ENCODE measurements at regions not wholly inside any gene's neighbourhood (a gene's known extent, or its start where the extent isn't known, plus 50 kb on each side); places are given as distances from the start of the nearest gene placed in this dataset.

DNA sequence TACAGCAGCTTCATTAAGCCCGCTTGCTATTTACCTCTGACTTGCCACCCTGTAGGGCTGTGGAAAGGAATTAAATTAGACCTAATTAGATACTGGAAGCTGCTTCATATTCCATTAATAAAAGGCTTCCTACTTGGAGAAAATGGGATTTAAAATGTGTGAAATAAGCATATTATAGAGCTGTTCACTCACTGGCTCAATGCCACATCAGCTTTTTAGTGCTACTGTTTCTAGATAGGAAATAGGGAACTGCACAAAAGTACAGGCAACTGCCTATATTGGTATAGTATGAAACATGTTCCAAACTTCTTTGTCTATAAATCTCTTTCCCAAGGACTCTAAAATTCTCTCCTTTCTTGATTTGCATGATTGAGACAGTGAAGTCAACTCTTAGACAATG, 407.9 kb upstream of the AADAT start:
- 71 to 83% (median 78%) methylated on average over 1 of the region's 1 CpG for WGBS, 5 donors
- H3K27ac ChIP-seq = no peak overlapping the region
- H3K36me3 ChIP-seq = no peaks in the 10 kb centered on the region
- H3K27me3 ChIP-seq = no peaks in the 10 kb centered on the region
- DNase-seq = no peak
- no peaks in the 10 kb centered on the region for H3K9me3 ChIP-seq
- no peak for TF ChIP-seq POLR2A (IDR thresholded peaks at IDR 0.05)
- TF ChIP-seq, protein P1, sequence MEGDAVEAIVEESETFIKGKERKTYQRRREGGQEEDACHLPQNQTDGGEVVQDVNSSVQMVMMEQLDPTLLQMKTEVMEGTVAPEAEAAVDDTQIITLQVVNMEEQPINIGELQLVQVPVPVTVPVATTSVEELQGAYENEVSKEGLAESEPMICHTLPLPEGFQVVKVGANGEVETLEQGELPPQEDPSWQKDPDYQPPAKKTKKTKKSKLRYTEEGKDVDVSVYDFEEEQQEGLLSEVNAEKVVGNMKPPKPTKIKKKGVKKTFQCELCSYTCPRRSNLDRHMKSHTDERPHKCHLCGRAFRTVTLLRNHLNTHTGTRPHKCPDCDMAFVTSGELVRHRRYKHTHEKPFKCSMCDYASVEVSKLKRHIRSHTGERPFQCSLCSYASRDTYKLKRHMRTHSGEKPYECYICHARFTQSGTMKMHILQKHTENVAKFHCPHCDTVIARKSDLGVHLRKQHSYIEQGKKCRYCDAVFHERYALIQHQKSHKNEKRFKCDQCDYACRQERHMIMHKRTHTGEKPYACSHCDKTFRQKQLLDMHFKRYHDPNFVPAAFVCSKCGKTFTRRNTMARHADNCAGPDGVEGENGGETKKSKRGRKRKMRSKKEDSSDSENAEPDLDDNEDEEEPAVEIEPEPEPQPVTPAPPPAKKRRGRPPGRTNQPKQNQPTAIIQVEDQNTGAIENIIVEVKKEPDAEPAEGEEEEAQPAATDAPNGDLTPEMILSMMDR (IDR thresholded peaks at IDR 0.05) = no peak
- no peak for TF ChIP-seq EP300 (IDR thresholded peaks at IDR 0.05)
- no peak for TF ChIP-seq POLR2AphosphoS5 (IDR thresholded peaks at IDR 0.05)
- intact Hi-C loops (cut with DNase I; ENCODE audit: low total_unique reads) = no loop called here
- no peak overlapping the region for H3K4me3 ChIP-seq
- H3K4me1 ChIP-seq = no peaks in the 10 kb centered on the region

DNA sequence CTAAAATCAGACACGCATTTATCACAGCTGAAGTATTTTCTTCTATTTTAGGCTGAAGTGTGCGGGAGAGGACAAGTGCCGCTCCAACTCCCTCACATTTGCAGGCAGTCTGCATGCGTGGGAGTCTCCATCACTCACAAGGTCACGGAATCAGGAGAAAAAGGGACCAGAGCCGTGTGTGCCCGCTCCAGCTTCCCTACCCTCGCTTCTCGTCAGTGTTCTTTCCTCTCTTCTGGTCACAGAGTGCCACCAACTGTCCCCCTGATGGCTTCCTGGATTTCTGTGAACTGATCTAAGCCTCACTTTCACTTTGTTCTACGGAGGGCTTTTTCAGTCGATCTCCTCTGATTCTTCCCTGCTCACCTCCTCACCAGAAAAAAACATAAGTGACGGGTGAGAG, 407.4 kb upstream of the AADAT start:
- Histone ChIP-seq H3K4me1 (no peaks in the 10 kb centered on the region), H3K9me3 (no peaks in the 10 kb centered on the region), H3K4me3 (no peak overlapping the region), H3K36me3 (no peaks in the 10 kb centered on the region), H3K27me3 (no peaks in the 10 kb centered on the region), H3K27ac (no peak overlapping the region)
- intact Hi-C loops (cut with DNase I; ENCODE audit: low total_unique reads) = no loop called here
- peak in 1 of 2 donors; percentile 9 for DNase-seq
- 66 to 74% (median 71%) methylated on average over 12 of the region's 12 CpGs for WGBS, 5 donors
- TF ChIP-seq POLR2A (IDR thresholded peaks at IDR 0.05) (no peak), POLR2AphosphoS5 (IDR thresholded peaks at IDR 0.05) (no peak), EP300 (IDR thresholded peaks at IDR 0.05) (no peak)

DNA sequence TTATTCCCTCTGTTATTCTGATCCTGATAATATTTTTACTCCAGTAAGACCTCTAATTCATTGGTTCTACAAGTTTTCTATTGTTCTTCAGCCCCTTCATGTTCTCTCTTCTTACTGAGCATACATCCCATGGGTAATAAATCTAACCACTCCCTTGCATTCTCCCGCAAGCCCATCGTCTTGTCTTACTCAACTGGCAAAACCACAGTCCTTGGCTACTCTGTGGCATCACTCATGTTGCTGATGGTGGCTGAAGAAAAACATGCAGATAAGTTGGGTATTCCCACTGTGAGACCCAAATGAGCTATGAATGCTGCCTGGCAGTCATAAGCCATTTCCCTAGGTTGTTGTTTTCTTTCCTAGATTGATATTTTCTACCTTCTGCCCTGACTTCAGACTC, 402.2 kb upstream of the AADAT start:
- Histone ChIP-seq H3K4me1 (no peaks in the 10 kb centered on the region), H3K27me3 (no peaks in the 10 kb centered on the region), H3K27ac (no peak overlapping the region), H3K4me3 (no peak overlapping the region), H3K9me3 (no peaks in the 10 kb centered on the region), H3K36me3 (no peaks in the 10 kb centered on the region)
- intact Hi-C loops (cut with DNase I; ENCODE audit: low total_unique reads) = no loop called here
- TF ChIP-seq EP300 (IDR thresholded peaks at IDR 0.05) (no peak), POLR2AphosphoS5 (IDR thresholded peaks at IDR 0.05) (no peak), POLR2A (IDR thresholded peaks at IDR 0.05) (no peak)
- TF ChIP-seq, protein P1 (IDR thresholded peaks at IDR 0.05) = no peak
- 40 to 73% (median 67%) methylated on average over 2 of the region's 2 CpGs for WGBS, 5 donors
- DNase-seq = no peak

DNA sequence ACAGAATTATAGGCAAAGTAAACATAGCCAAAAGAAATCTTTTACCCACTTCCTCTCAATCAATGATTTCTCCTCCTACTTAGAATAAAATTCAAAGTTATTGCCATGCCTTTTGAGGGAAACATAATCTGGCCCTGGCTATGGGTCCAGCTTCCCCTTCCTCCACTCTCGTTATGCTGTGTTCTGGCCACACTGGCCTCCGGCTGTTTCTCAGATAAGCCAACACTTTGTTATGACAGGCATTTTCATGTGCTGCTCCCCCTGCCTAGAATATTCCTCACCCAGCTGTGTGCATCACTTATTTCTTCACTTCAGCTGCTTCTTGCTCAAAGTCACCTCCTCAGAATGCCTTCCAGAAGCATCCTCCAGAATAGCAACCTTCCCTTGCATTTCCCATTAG, 386.6 kb upstream of the AADAT start:
- intact Hi-C loops (cut with DNase I; ENCODE audit: low total_unique reads) = no loop called here
- TF ChIP-seq POLR2AphosphoS5 (IDR thresholded peaks at IDR 0.05) = no peak
- TF ChIP-seq EP300 (IDR thresholded peaks at IDR 0.05) = no peak
- TF ChIP-seq, protein P1 (IDR thresholded peaks at IDR 0.05) = no peak
- no peak for TF ChIP-seq POLR2A (IDR thresholded peaks at IDR 0.05)
- H3K4me1 ChIP-seq = no peaks in the 10 kb centered on the region
- H3K36me3 ChIP-seq = no peaks in the 10 kb centered on the region
- DNase-seq = no peak
- no peak overlapping the region for H3K27ac ChIP-seq
- 27 to 45% (median 34%) methylated on average over 2 of the region's 2 CpGs for WGBS, 5 donors
- no peaks in the 10 kb centered on the region for H3K9me3 ChIP-seq
- no peak overlapping the region for H3K4me3 ChIP-seq
- no peaks in the 10 kb centered on the region for H3K27me3 ChIP-seq

DNA sequence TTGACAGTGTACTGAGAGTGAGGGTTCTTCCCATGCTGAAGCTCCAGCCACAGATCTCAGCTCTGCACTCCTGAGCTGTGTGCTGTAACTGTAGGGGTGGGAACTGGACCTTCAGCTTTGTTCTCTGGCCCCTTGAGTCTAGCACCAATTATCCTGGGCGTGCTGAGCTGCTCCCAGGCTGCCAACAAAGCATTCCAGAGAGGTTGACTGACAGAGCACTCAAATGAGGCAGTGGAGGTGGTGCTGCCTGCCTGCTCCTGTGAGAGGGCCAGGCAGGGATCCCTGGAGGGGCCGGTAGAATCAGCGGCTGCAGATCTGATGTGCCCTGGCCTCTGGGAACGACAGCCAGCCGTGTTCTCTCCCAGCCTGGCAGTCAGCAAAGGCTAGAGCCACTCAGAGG, 375.7 kb upstream of the AADAT start:
- TF ChIP-seq EP300 (IDR thresholded peaks at IDR 0.05) (no peak), POLR2A (IDR thresholded peaks at IDR 0.05) (no peak), POLR2AphosphoS5 (IDR thresholded peaks at IDR 0.05) (no peak)
- TF ChIP-seq, protein P1 (IDR thresholded peaks at IDR 0.05) = no peak
- WGBS, 5 donors = 54 to 73% (median 61%) methylated on average over 3 to 5 of the region's 5 CpGs
- peaks cover 0 to 5% (median 2%) of the 10 kb centered on the region in 4 donors for H3K9me3 ChIP-seq
- H3K4me3 ChIP-seq = no peak overlapping the region
- H3K27me3 ChIP-seq = no peaks in the 10 kb centered on the region
- no peaks in the 10 kb centered on the region for H3K4me1 ChIP-seq
- H3K36me3 ChIP-seq = no peaks in the 10 kb centered on the region
- no peak overlapping the region for H3K27ac ChIP-seq
- intact Hi-C loops (cut with DNase I; ENCODE audit: low total_unique reads) = no loop called here
- no peak for DNase-seq
